ENCODE measurements at regions not wholly inside any gene's neighbourhood (a gene's known extent, or its start where the extent isn't known, plus 50 kb on each side); places are given as distances from the start of the nearest gene placed in this dataset.

- Mint-ChIP-seq H3K36me3 (no peaks in the 10 kb centered on the region), H3K27me3 (ENCODE audit: insufficient read depth, low read depth) (peaks cover 3% of the 10 kb centered on the region), H3K4me3 (no peak overlapping the region), H3K9me3 (no peaks in the 10 kb centered on the region), H3K4me1 (peaks cover 17% of the 10 kb centered on the region), H3K27ac (no peak overlapping the region)
- no peak overlapping the region for H3K9ac ChIP-seq
- peak overlapping the region; percentile 47 for H3K4me2 ChIP-seq
- H3K27me3 ChIP-seq = no peaks in the 10 kb centered on the region
- H3K79me2 ChIP-seq (ENCODE audit: low read depth) = no peaks in the 10 kb centered on the region
- TF ChIP-seq CTCF (IDR thresholded peaks at IDR 0.05) (no peak), EZH2phosphoT487 (IDR thresholded peaks at IDR 0.05) (no peak), EZH2 (IDR thresholded peaks at IDR 0.05) (no peak)
- no peaks in the 10 kb centered on the region for H4K20me1 ChIP-seq (ENCODE audit: low read depth)
- H3F3A ChIP-seq (ENCODE audit: low read depth) = peaks cover 23% of the 10 kb centered on the region
- H3K9me3 ChIP-seq (ENCODE audit: low read depth) = no peaks in the 10 kb centered on the region
- H3K4me3 ChIP-seq = no peak overlapping the region
- no peak overlapping the region for H2AFZ ChIP-seq (replicated peaks)
- peak; percentile 46 for DNase-seq (ENCODE audit: low spot score)
- peak overlapping the region; percentile 54 for H3K27ac ChIP-seq
- no peaks in the 10 kb centered on the region for H3K36me3 ChIP-seq
- peaks cover 48% of the 10 kb centered on the region for H3K4me1 ChIP-seq
These were observed 1135.6 kb upstream of the FAM98A start for GRCh38 chr2:34734662-34735061.

- no peak overlapping the region for H3K4me3 Mint-ChIP-seq
- TF ChIP-seq CTCF (IDR thresholded peaks at IDR 0.05) = no peak
- no peak for TF ChIP-seq EZH2 (IDR thresholded peaks at IDR 0.05)
- TF ChIP-seq EZH2phosphoT487 (IDR thresholded peaks at IDR 0.05) = no peak
- H3K27ac ChIP-seq = peak overlapping the region; percentile 54
These were observed 1134.9 kb upstream of the FAM98A start for GRCh38 chr2:34734042-34734441.

GRCh38 chr2:34731292-34731691, 1132.2 kb upstream of the FAM98A start:
- H3K4me3 Mint-ChIP-seq = no peak overlapping the region
- Histone ChIP-seq H4K20me1 (ENCODE audit: low read depth) (no peaks in the 10 kb centered on the region), H3K9me3 (ENCODE audit: low read depth) (no peaks in the 10 kb centered on the region), H3F3A (ENCODE audit: low read depth) (peaks cover 27% of the 10 kb centered on the region), H2AFZ (replicated peaks) (no peak overlapping the region), H3K4me3 (no peak overlapping the region), H3K27ac (no peak overlapping the region), H3K27me3 (no peaks in the 10 kb centered on the region), H3K4me1 (peaks cover 58% of the 10 kb centered on the region), H3K79me2 (ENCODE audit: low read depth) (no peaks in the 10 kb centered on the region), H3K4me2 (peak overlapping the region; percentile 36), H3K9ac (no peak overlapping the region), H3K36me3 (no peaks in the 10 kb centered on the region)
- H3K27ac Mint-ChIP-seq = no peak overlapping the region
- no peak for TF ChIP-seq CTCF (IDR thresholded peaks at IDR 0.05)
- TF ChIP-seq EZH2phosphoT487 (IDR thresholded peaks at IDR 0.05) = peak; percentile 27
- no peak for TF ChIP-seq EZH2 (IDR thresholded peaks at IDR 0.05)
- no peaks in the 10 kb centered on the region for H3K36me3 Mint-ChIP-seq
- no peaks in the 10 kb centered on the region for H3K9me3 Mint-ChIP-seq
- peaks cover 3% of the 10 kb centered on the region for H3K27me3 Mint-ChIP-seq (ENCODE audit: insufficient read depth, low read depth)
- H3K4me1 Mint-ChIP-seq = peaks cover 24% of the 10 kb centered on the region
- peak; percentile 63 for DNase-seq (ENCODE audit: low spot score)

More at GRCh38 chr2:34734042-34734441, 1134.9 kb upstream of the FAM98A start:
- Histone ChIP-seq H3K4me3 (no peak overlapping the region), H3K9ac (no peak overlapping the region), H3K36me3 (no peaks in the 10 kb centered on the region), H3K4me1 (peaks cover 52% of the 10 kb centered on the region), H3K27me3 (no peaks in the 10 kb centered on the region), H2AFZ (replicated peaks) (no peak overlapping the region), H3K4me2 (peak overlapping the region; percentile 47), H3K9me3 (ENCODE audit: low read depth) (no peaks in the 10 kb centered on the region), H3F3A (ENCODE audit: low read depth) (peaks cover 27% of the 10 kb centered on the region), H4K20me1 (ENCODE audit: low read depth) (no peaks in the 10 kb centered on the region), H3K79me2 (ENCODE audit: low read depth) (no peaks in the 10 kb centered on the region)
- Mint-ChIP-seq H3K4me1 (peaks cover 23% of the 10 kb centered on the region), H3K27ac (no peak overlapping the region), H3K27me3 (ENCODE audit: insufficient read depth, low read depth) (peaks cover 3% of the 10 kb centered on the region), H3K9me3 (no peaks in the 10 kb centered on the region), H3K36me3 (no peaks in the 10 kb centered on the region)
- DNase-seq (ENCODE audit: low spot score) = no peak

Measured in neural progenitor cell (in vitro differentiated cells).